ENCODE measurements at regions not wholly inside any gene's neighbourhood (a gene's known extent, or its start where the extent isn't known, plus 50 kb on each side); places are given as distances from the start of the nearest gene placed in this dataset.

GRCh38 chr2:125684256-125684655 lies 971.7 kb upstream of the GYPC start:
- Histone ChIP-seq H3K9me3 (ENCODE audit: control insufficient read depth, insufficient read depth, low read length) (peaks cover 17% of the 10 kb centered on the region), H3K27me3 (ENCODE audit: control insufficient read depth, insufficient read depth, low read length) (no peaks in the 10 kb centered on the region), H3K36me3 (ENCODE audit: control insufficient read depth, insufficient read depth, low read length) (no peaks in the 10 kb centered on the region), H2BK15ac (ENCODE audit: low read depth, low read length) (no peak overlapping the region), H4K20me1 (ENCODE audit: insufficient read depth, low read length) (no peaks in the 10 kb centered on the region), H4K8ac (ENCODE audit: low read depth in 2 of 2, low read length in 2 of 2) (no peak overlapping the region), H3K9ac (ENCODE audit: low read depth, low read length) (no peak overlapping the region), H3K4ac (ENCODE audit: low read depth, low read length) (no peak overlapping the region), H3K56ac (ENCODE audit: extremely low read depth, insufficient read depth, low read length) (no peak overlapping the region), H3K4me1 (ENCODE audit: control insufficient read depth, insufficient read depth, low read length) (no peaks in the 10 kb centered on the region), H4K5ac (ENCODE audit: low read depth, low read length) (no peak overlapping the region), H2AK5ac (ENCODE audit: low read depth, low read length) (no peak overlapping the region), H2BK120ac (ENCODE audit: low read depth, low read length) (no peak overlapping the region), H4K91ac (ENCODE audit: insufficient read depth, low read depth, low read length) (no peak overlapping the region), H3K18ac (ENCODE audit: low read depth, low read length) (no peak overlapping the region), H3K9me1 (ENCODE audit: insufficient read depth, low read length) (no peaks in the 10 kb centered on the region), H2BK20ac (ENCODE audit: low read depth, low read length) (no peak overlapping the region), H3K14ac (replicated peaks; ENCODE audit: low read depth, low read length) (no peak overlapping the region), H2BK5ac (ENCODE audit: low read depth, low read length, poor library complexity, severe bottlenecking) (no peak overlapping the region), H3K4me2 (ENCODE audit: low read depth, low read length) (no peak overlapping the region), H3K79me1 (ENCODE audit: low read depth in 1 of 2, low read length in 2 of 2) (no peaks in the 10 kb centered on the region), H3K23ac (ENCODE audit: low read depth, low read length) (no peak overlapping the region), H3K27ac (ENCODE audit: insufficient read depth, low read length) (no peak overlapping the region), H3K4me3 (ENCODE audit: insufficient read depth, low read depth, low read length) (no peak overlapping the region), H2AK9ac (replicated peaks; ENCODE audit: low read depth, low read length, poor library complexity) (no peak overlapping the region), H2AFZ (replicated peaks; ENCODE audit: low read length, poor library complexity) (no peak overlapping the region)
- BruUV-seq (replicated peaks) = no TSS peak
- DNase-seq = no peak
- TF ChIP-seq RFX5 (IDR thresholded peaks at IDR 0.05; ENCODE audit: low read depth, low read length) (no peak), MAZ (IDR thresholded peaks at IDR 0.05; ENCODE audit: borderline replicate concordance, low read depth, low read length) (no peak), USF2 (IDR thresholded peaks at IDR 0.05; ENCODE audit: low read depth, low read length) (no peak), ELK1 (IDR thresholded peaks at IDR 0.05; ENCODE audit: borderline replicate concordance, low read depth, low read length) (no peak), RCOR1 (IDR thresholded peaks at IDR 0.05; ENCODE audit: insufficient replicate concordance, low read length) (no peak), NFE2L2 (IDR thresholded peaks at IDR 0.05; ENCODE audit: low read depth, low read length) (no peak)
- no peak for ATAC-seq (ENCODE audit: low read depth)
- dilution Hi-C loops (cut with HindIII; ENCODE audit: low sequenced_read_pairs, unreplicated experiment) = no loop called here
- in situ Hi-C loops (cut with MboI; ENCODE audit: low sequenced_read_pairs) = no loop called here
- WGBS, 2 experiments (ENCODE audit: extremely low coverage in 2 of 2, insufficient read length in 1 of 2) = no CpG with 5 or more reads among the region's 2 CpGs
- intact Hi-C loops (cut with micrococcal nuclease) = no loop called here
- ChIA-PET POLR2A (ENCODE audit: unreplicated experiment) (no interaction called here), CTCF (no interaction called here)

All from IMR-90 (cell line).